SK-N-SH (cell line): ENCODE measurements at regions not wholly inside any gene's neighbourhood (a gene's known extent, or its start where the extent isn't known, plus 50 kb on each side); places are given as distances from the start of the nearest gene placed in this dataset.

Experiments used
- CHD2 ChIP-seq: fragments of 150-350 bp; IDR thresholded peaks from 2 replicates; pipeline ENCODE4 v1.6.1; 2018; ENCODE audit warnings: low read length; ENCODE audit not compliant: partially characterized antibody
- CTCF ChIP-seq: fragments of 200-600 bp; sonication (generic); IDR thresholded peaks from 2 replicates; pipeline ENCODE4 v1.6.1; 2017; ENCODE audit warnings: antibody characterized with exemption, mild to moderate bottlenecking, moderate library complexity
- EZH2phosphoT487 ChIP-seq: fragments of 200-600 bp; sonication (generic); IDR thresholded peaks from 2 replicates; pipeline ENCODE4 v1.6.1; 2017; ENCODE audit warnings: low read depth, mixed run types, mild to moderate bottlenecking, antibody characterized with exemption, moderate library complexity, borderline replicate concordance
- JUND ChIP-seq: IDR thresholded peaks from 2 replicates; pipeline ENCODE4 v1.4.0; 2012
- MXI1 ChIP-seq: IDR thresholded peaks from 2 replicates; pipeline ENCODE4 v1.6.1; 2012; ENCODE audit warnings: mild to moderate bottlenecking, low read depth, low read length, improper control_type of control experiment
- POLR2AphosphoS5 ChIP-seq: IDR thresholded peaks from 2 replicates; pipeline ENCODE4 v1.6.1; 2012; ENCODE audit warnings: low read depth, low read length
- REST ChIP-seq: IDR thresholded peaks from 2 replicates; pipeline ENCODE4 v1.6.1; 2012; ENCODE audit warnings: mild to moderate bottlenecking, low read depth, low read length, moderate library complexity
- SMC3 ChIP-seq: IDR thresholded peaks from 2 replicates; pipeline ENCODE4 v1.6.1; 2012; ENCODE audit warnings: low read depth, low read length, improper control_type of control experiment
- TCF12 ChIP-seq: IDR thresholded peaks from 2 replicates; pipeline ENCODE4 v1.4.0; 2012
- USF1 ChIP-seq: IDR thresholded peaks from 2 replicates; pipeline ENCODE4 v1.4.0; 2012; ENCODE audit warnings: low read depth, borderline replicate concordance
- YY1 ChIP-seq: IDR thresholded peaks from 2 replicates; pipeline ENCODE4 v1.4.0; 2012; ENCODE audit warnings: low read depth, mild to moderate bottlenecking

GRCh38 chr3:104447681-104448080 is 919.0 kb upstream of the ALCAM start:
- TF ChIP-seq REST (no peak), TCF12 (no peak), CHD2 (no peak), SMC3 (no peak), CTCF (no peak), MXI1 (no peak), POLR2AphosphoS5 (no peak), EZH2phosphoT487 (no peak), USF1 (no peak), JUND (no peak), YY1 (no peak)
